HG03175 (cell line): ENCODE measurements at regions not wholly inside any gene's neighbourhood (a gene's known extent, or its start where the extent isn't known, plus 50 kb on each side); places are given as distances from the start of the nearest gene placed in this dataset.
"Not testable (repeated sequence)": the region's sequence is repeated elsewhere in the genome, so short reads cannot be mapped to it uniquely, and the experiment has no call there.

Source experiments
- ATAC-seq: cut with Tn5 transposase; IDR thresholded peaks from one replicate; pipeline ENCODE4 v1.9.1; 2021; ENCODE audit warnings: mild to moderate bottlenecking, moderate library complexity; ENCODE audit not compliant: unreplicated experiment

DNA sequence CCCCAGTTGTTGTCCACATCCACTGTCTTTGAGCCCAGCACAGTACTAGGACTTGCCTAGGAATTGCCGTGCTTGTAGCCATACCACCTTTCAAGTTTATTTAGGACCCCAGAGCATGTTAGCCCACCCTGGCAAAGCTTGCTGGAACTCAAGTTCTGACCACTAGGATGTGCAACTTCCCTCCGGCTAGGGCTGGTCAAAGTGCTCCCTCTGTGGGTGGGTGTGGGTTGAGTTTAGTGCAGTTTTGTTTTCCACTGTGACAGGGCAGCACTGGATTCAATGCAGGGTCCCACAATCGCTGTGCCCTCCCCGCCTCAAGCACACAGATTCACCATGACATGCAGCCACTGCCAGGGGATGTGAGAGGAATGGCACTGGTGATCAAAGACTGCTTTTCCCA lies 96.0 kb downstream of the RASGEF1B start:
- no peak for ATAC-seq

DNA sequence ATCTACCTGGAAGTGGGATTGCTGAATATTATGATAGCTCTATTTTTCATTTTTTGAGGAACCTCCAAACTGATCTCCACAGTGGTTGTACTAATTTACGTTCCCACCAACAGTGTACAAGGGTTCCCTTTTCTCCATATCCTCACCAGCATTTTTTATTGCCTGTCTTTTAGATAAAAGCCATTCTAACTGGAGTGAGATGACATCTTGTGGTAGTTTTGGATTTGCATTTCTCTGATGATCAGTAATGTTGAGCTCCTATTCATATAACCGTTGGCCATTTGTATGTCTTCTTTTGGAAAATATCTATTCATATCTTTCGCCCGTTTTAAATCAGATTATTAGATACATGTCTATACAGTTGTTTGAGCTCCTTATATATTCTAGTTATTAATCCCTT lies 101.8 kb downstream of the RASGEF1B start:
- ATAC-seq: no peak

DNA sequence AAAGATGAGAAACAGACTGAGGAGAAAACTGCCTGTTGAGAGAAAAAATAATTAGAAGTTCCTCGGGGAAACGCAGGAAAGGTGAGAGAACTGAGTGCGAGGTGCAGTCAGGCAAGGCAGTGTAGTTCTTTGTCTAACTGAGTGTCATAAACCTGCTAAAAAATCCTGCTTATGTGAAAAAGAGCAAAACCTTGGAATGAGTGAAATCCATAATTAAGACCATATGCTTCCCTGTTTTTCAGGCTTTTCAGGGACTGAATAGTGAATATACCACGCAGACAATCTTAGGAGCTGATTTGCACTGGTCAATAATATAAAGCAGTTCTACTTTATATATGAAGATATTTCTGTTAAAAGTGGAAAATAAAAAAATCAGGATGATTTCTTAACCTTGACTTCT lies 104.9 kb downstream of the RASGEF1B start:
- no peak for ATAC-seq

DNA sequence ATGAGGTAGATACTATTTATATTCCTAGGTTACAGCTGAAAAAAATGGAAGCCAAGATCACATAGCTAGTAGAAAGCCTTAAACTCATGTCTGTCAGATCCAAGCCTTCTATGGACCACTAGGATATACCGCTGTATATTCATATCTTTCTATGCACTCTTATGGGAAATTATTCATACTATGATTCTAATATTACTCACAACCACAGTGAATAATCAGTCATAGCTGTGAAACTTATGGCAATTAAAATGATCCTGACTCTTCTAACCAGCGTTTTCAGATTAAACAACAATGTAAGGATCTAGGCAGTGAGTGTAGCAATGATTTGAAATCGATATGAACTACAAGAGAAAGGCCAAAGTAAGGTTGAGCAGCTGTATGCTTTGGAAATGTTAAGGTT lies 111.0 kb downstream of the RASGEF1B start:
- no peak for ATAC-seq

DNA sequence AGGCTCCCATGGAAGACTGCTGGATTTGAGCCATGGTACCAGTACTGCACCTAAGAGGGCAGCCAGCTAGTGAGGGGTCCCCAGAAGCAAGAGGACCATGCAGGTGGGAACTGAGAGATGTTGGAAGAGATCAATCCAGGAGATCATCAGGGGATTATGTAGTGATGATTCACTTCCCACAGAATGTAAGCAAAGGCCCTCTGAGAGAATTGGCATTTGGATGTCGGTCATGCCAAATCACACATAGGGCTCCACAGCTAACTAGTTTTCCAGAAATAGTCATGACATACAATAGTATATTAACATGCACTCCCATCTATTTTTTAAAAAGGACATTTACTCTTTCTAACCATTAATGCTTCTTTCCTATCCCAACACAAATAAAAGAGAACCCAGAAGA lies 112.5 kb downstream of the RASGEF1B start:
- no peak for ATAC-seq

DNA sequence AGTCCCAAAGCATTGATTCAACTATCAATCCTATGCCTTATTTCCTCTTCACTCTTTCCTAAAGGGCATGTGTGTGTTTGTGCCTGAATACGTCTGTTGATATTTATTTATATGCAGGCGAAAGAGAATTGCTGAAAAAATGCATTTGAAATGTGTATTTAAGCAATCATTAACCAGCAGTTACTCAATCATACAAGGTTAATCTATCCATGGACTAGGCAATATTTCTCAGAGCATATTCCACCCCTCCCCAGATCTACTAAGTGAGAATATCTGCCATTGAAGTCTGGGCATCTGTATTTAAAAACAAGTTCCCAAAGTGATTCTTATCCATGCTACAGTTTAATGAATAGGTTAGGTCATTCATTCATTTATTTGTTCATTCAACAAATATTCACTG lies 113.6 kb downstream of the RASGEF1B start:
- ATAC-seq: no peak

DNA sequence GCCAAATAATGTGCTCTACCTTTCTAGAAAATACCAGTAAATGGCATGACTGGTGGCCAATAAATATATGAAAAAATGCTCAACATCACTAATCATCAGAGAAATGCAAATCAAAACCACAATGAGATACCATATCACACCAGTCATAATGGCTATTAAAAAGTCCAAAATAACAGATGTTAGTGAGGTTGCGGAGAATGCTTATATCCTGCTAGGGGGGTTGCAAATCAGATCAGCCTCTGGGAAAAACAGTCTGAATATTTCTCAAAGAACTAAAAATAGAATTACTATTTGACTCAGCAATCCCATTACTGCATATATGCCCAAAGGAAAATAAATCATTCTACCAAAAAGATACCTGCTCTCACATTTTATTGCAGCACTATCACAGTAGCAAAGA lies 115.1 kb downstream of the RASGEF1B start:
- no peak for ATAC-seq

DNA sequence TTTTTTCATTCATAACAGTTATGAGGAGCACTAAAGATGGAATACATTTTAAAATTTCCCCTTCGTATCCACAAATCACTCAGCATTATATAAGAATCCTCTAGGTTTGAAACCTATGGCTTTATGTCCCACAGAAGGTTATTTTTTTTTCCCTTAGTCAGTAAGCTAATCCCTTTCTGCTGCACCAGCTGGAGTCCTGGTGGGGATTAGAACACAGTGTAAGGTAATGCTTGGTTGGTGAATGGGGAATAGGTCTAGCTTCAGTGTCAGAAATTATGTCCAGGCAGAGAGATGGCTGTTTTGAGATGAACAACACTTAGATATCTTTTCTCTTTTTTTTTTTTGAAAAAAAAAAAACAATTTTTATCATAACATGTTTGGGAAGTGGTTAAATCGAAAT lies 116.6 kb downstream of the RASGEF1B start:
- no peak for ATAC-seq

DNA sequence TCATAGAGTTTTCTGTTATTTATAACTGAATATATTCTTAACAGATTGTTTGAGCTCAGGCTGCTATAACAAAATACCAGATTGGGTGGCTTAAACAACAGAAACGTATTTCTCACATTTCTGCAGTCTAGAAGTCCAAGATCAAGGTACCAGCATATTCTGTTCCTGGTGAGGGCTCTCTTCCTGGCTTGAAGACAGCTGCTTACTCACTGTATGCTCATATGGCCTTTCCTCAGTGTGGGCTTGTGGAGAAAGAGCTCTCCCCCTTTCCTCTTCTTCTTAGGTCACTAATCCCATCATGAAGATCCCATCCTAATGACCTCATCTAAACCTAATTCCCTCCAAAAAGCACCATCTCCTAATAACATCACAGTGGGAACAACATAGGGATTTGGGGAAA lies 117.8 kb downstream of the RASGEF1B start:
- ATAC-seq: no peak

DNA sequence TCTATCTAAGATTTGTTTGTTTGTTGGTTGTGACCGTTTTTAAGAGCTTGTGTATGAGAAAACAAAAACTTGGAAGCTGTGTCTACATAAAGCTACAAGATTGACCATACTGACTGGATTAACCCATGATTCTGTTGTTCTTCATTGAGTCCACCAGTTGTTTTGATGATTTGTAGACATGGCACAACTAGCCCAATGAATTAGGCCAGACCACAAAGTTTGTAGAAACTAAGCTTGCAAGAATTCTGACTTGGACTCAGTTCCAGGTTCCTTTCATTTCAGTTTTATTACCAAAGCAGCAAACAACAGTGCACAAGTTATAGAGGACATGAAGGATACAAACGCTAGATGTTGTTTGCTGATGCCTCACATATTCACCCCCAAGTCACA lies 119.3 kb downstream of the RASGEF1B start:
- no peak for ATAC-seq

DNA sequence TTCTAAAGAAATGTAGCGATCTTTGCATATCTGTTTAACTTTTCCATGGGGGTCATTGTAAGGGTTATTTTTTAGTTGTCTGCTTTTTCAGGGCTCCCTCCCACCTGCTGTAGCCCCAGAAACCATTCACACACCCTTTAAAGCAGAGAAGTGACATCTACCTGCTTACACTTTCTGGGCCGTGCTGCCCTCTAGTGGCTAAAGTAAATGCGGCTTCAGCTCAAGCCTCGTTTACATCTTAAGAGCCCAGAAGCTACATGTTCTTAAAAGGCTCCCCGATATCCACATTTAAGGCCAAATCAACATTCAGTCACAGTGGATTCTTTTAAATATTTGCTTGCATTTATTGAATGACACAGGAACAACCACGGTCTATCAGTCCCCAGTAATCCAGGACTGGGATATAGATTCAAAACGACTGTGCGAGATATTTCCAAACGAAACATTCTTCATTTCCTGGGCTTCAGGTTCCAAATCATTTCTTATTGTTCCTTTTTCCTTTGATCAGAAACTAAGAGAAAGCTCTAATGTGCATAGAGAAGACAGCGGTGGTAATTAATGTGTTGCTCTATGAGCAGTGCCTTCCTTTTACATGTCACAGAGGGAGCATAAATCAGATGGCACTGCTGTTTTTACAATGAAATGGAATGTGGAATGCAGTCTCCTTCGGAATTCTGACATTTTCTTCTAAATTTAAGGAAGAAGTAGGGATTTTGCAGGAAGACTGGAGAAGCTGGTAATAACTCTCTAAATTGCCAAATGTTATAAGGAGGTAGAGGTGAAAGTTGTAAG lies 119.9 kb downstream of the RASGEF1B start:
- ATAC-seq: peak; percentile 88

DNA sequence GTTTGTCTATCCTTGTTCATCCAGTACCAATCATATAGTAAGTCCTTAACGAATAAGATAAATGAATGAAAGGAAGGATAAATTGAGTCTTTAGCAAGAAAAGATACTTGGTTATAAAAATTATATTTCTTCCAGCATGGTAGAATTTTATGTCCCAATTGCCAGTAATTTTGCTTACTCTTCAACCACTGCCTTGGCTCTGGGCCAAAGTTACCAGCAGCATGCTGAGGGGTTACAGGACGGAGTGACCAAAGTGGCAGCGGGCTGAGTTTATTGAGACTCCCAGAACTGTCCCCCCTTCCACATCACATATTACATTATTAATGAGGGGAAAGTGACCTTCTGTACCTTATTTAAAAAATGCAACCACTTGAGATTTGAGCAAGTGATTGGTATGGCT lies 121.7 kb downstream of the RASGEF1B start:
- ATAC-seq: no peak

DNA sequence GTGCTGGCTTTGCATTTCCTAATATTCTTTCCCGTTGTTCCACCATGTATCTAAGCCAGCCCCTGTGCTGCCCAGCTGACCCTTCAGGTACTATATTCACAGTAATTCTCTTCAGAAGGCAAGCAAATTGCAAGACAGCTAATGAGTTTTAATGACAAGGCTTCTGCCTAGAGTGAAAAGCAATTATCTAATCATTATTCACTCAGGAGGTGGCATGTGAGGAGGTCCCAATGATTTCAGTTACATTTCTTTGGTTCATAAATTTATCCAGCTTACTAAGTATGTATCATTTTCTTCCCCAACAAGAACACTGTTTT lies 123.0 kb downstream of the RASGEF1B start:
- no peak for ATAC-seq

DNA sequence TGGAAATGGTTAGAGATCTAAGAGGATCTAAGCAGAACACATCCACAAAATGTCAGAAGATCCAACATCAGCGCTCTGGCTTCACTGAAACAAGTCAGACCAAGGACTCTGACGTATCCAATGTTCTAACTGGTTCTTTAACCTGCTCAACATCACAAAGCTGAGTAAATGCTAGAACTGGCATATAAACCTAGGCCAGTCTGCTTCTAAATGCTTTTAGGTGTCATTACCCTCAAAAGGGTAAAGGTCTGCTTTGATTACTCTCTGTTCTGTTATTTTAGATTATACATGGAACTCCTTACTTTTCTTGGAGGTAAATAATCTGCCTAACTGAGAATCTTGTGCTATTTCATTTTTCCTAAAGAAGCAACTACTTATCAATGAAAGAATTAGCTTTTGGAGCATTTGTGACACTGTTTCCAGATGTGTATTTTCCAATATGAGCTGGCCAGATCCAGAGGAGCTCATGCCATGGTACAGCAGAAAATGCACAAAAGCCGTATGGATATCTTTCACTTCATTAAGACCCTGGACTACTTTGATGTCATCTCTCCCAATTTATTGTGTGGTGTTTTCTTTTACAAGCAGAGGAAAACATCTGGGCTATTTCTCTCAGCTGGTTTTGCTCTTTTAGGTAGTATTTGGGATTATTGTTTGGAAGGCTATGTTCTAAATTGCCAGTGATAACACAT lies 123.5 kb downstream of the RASGEF1B start:
- ATAC-seq: no peak

DNA sequence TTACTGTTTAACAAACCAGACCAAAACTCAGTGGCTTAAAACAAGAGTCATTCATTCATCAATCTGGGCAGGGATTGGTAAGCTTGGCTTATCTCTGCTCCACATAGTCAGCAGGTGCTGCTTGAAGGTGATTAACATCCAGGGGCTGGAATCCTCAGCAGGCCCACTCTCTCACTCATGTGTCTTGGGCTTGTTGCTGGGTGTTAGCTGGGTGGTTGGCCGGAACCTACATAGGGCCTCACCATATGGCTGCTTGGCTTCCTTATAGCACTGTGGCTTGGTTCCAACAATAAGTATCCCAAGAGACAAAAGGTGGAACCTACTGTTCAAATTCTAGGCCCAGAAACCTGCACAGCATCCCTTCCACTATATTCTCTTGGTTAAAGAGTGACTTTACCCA lies 125.0 kb downstream of the RASGEF1B start:
- no peak for ATAC-seq

DNA sequence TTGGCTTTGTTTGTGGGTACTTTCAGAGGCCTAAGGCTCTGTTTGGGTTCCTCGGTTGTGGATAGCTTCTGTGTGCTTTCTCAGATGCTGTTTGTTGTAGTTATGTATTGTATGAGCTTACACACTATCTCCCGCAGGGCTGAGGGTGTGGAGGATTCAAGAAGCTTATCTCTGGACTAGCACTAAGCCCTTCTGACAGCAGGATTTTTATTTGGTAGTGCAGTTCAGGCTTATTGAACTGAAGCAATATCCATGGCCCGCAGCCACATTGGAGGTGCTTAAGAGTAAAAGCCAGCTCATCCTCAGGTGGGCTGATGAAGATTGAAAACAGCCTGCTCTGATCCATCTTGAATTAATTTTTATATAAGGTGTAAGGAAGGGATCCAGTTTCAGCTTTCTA lies 128.2 kb downstream of the RASGEF1B start:
- ATAC-seq: no peak

DNA sequence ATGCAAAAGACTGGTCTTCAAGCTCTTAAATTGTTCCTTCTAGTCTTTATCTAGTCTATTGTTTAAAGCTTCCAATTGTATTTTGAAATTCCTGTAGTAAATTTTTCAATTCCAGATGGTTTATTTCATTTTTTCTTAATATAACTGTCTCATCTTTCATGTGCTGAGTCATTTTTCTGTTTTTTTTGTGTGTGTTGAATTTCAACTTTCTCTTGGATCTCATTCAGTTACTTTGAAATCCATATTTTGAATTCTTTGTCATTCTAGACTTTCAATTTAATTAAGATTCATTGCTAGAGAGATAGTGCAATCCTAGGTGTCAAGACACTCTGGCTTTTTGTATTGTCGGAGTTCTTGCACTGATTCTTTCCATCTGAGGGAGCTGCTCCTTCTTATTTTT lies 128.0 kb upstream of the PRKG2 start:
- ATAC-seq: no peak

DNA sequence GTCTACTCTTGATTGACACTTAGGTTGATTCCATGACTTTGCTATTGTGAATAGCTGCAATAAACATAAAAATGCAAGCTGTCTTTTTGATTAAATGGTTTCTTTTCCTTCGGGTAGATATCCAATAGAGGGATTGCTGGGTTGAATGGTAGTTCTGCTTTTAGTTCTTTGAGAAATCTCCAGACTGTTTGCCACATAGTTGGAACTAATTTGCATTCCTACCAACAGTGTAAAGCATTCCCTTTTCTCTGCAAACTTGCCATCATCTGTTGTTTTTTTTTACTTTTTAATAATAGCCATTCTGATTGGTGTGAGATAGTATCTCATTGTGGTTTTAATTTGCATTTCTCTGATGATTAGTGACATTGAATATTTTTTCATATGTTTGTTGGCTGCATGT lies 122.2 kb upstream of the PRKG2 start:
- no peak for ATAC-seq

DNA sequence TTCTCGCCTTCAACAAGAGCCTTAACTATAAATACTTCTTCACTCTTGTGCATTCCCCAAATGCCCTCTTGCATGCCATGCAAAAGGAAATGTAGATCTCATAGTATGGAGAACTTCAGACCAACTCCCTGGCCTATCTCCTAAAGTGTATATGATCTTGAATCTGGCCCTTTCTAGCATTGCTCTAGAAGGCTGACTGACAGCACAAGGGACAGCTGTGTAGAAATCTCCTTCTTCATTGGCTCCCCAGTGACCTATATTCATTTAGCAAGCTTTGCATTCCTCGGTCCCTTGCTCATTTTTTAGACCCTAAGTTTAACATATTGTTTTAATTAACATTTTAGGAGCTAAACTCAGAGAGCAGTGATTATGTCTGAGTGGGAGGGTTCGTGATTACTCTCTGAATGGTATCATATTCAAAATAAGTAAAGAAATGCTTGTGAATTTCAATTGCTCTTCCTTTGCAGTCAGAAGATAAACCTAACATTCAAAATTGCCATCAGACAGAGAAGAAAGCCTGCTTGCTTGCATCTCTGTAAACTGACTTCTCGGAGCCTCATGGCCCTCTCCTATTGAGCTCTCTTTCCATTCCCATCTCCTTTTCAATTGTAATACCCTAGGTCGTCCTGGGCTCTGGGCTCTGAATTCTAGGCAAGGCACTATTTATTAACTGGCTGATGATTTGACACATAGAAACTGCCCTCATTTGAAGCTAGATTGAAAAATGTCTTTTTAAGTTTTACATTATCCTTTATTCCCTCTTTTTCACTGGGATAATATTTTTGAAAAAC lies 120.3 kb upstream of the PRKG2 start:
- no peak for ATAC-seq

DNA sequence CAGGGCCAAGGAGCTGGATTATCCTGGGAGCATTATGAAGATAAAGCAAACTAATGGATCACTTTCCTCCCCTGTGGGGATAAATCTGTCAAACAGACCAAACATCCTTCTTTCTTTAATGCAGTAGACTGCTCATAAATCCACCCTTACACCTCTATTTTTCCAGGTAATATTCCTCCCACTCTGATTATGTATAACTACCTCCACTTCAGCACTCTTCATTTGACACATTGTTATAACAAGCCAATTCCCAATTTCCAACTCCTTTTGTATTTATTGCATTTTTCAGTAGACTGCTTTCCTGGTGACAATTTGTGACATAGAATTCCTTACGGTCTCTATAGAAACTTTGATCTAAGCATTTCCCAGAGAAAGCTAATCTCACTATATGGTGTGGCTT lies 115.0 kb upstream of the PRKG2 start:
- no peak for ATAC-seq

DNA sequence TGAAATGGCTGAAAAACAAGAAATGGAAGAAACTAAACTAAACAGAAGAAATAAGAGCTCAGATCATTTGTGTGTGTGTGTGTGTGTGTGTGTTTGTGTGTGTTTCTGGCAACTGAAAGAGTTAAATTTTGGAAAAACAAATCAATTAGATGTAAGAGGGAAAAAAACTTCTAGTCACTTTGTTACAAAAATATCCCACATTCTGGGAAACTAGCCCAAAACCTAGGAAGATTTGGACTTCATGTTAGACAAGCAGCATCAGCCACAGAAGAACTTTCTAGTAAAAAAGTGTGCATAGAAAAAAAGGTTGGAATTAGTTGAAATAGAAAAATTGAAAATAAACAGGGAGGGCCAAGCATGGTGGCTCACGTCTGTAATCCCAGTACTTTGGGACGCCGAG lies 111.6 kb upstream of the PRKG2 start:
- no peak for ATAC-seq

DNA sequence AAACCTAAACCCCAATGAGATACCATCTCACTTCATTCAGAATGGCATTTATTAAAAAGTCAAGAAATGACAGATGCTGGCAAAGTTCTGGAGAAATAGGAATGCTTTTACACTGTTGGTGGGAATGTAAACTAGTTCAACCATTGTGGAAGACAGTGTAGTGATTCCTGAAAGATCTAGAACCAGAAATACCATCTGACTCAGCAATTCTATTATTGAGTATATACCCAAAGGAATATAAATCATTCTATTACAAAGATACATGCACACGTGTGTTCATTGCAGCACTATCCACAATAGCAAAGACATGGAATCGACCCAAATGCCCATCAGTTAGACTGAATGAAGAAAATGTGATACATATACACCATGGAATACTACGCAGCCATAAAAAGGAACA lies 109.6 kb upstream of the PRKG2 start:
- ATAC-seq: not testable (repeated sequence)
